ENCODE measurements at regions not wholly inside any gene's neighbourhood (a gene's known extent, or its start where the extent isn't known, plus 50 kb on each side); places are given as distances from the start of the nearest gene placed in this dataset.

- Histone ChIP-seq H3K4me3 (ENCODE audit: control extremely low read depth in 1 of 5, extremely low read depth in 1 of 5, insufficient read depth in 1 of 5, low read depth in 2 of 5, low read length in 4 of 5) (no peak overlapping the region), H4K20me1 (ENCODE audit: control insufficient read depth, insufficient read depth, low read length, poor library complexity, severe bottlenecking) (no peaks in the 10 kb centered on the region), H3K27ac (ENCODE audit: low read length in 2 of 2) (no peak overlapping the region), H3K4me2 (replicated peaks; ENCODE audit: low read depth, low read length, poor library complexity, severe bottlenecking) (no peak overlapping the region), H3K9me3 (ENCODE audit: control extremely low read depth in 1 of 3, control insufficient read depth in 2 of 3, insufficient read depth in 1 of 3, low read length in 2 of 3) (peaks cover 0 to 20% (median 6%) of the 10 kb centered on the region in 3 donors), H3K9ac (ENCODE audit: low read length) (no peak overlapping the region), H3K36me3 (replicated peaks in 1 of 2; ENCODE audit: control extremely low read depth in 1 of 2, control insufficient read depth in 1 of 2, extremely low read depth in 1 of 2, insufficient read depth in 2 of 2, low read length in 1 of 2) (no peaks in the 10 kb centered on the region), H3K4me1 (ENCODE audit: control insufficient read depth in 2 of 2, insufficient read depth in 2 of 2, low read length in 2 of 2) (no peaks in the 10 kb centered on the region), H3K79me2 (ENCODE audit: control insufficient read depth, insufficient read depth, low read length) (no peaks in the 10 kb centered on the region), H3K27me3 (replicated peaks in 1 of 4; ENCODE audit: control extremely low read depth in 1 of 4, control insufficient read depth in 3 of 4, insufficient read depth in 4 of 4, low read length in 3 of 4) (peaks cover 0 to 4% (median 0%) of the 10 kb centered on the region in 4 experiments), H2AFZ (ENCODE audit: insufficient read depth, low read depth, low read length, poor library complexity, severe bottlenecking) (no peak overlapping the region)
- no peak for ATAC-seq (ENCODE audit: low read depth)
- H3K4me3 Mint-ChIP-seq: no peak overlapping the region
- no peak for TF ChIP-seq EZH2 (IDR thresholded peaks at IDR 0.05; ENCODE audit: borderline replicate concordance, insufficient read depth, low read depth, low read length, poor library complexity, severe bottlenecking)
- TF ChIP-seq CTCF (IDR thresholded peaks at IDR 0.05): no peak
- H3K4me1 Mint-ChIP-seq: peaks cover 2% of the 10 kb centered on the region
- no peaks in the 10 kb centered on the region for H3K27me3 Mint-ChIP-seq
- no peak for DNase-seq
- ChIA-PET CTCF (no interaction called here), POLR2A (no interaction called here)
- H3K27ac Mint-ChIP-seq: no peak overlapping the region
- intact Hi-C loops (cut with micrococcal nuclease): no loop called here
- no CpG with 5 or more reads among the region's 1 CpG for WGBS (ENCODE audit: insufficient coverage)
- H3K9me3 Mint-ChIP-seq (ENCODE audit: insufficient read depth): peaks cover 3% of the 10 kb centered on the region
Measured at GRCh38 chr5:163825661-163826060, 320.2 kb downstream of the MAT2B start.

- Mint-ChIP-seq H3K9me3 (ENCODE audit: insufficient read depth) (peaks cover under 1% of the 10 kb centered on the region), H3K4me3 (no peak overlapping the region), H3K27ac (no peak overlapping the region), H3K27me3 (no peaks in the 10 kb centered on the region), H3K4me1 (peaks cover 3% of the 10 kb centered on the region)
- no peak for DNase-seq
- Histone ChIP-seq H3K4me1 (ENCODE audit: control insufficient read depth in 2 of 2, insufficient read depth in 2 of 2, low read length in 2 of 2) (peaks cover 1 to 3% of the 10 kb centered on the region in 2 donors), H3K4me3 (ENCODE audit: control extremely low read depth in 1 of 5, extremely low read depth in 1 of 5, insufficient read depth in 1 of 5, low read depth in 2 of 5, low read length in 4 of 5) (no peak overlapping the region), H3K27me3 (replicated peaks in 1 of 4; ENCODE audit: control extremely low read depth in 1 of 4, control insufficient read depth in 3 of 4, insufficient read depth in 4 of 4, low read length in 3 of 4) (peaks cover 0 to 4% (median 0%) of the 10 kb centered on the region in 4 experiments), H3K9ac (ENCODE audit: low read length) (no peak overlapping the region), H2AFZ (ENCODE audit: insufficient read depth, low read depth, low read length, poor library complexity, severe bottlenecking) (no peak overlapping the region), H3K36me3 (replicated peaks in 1 of 2; ENCODE audit: control extremely low read depth in 1 of 2, control insufficient read depth in 1 of 2, extremely low read depth in 1 of 2, insufficient read depth in 2 of 2, low read length in 1 of 2) (no peaks in the 10 kb centered on the region), H3K4me2 (replicated peaks; ENCODE audit: low read depth, low read length, poor library complexity, severe bottlenecking) (no peak overlapping the region), H3K27ac (ENCODE audit: low read length in 2 of 2) (no peak overlapping the region), H4K20me1 (ENCODE audit: control insufficient read depth, insufficient read depth, low read length, poor library complexity, severe bottlenecking) (no peaks in the 10 kb centered on the region), H3K79me2 (ENCODE audit: control insufficient read depth, insufficient read depth, low read length) (no peaks in the 10 kb centered on the region), H3K9me3 (ENCODE audit: control extremely low read depth in 1 of 3, control insufficient read depth in 2 of 3, insufficient read depth in 1 of 3, low read length in 2 of 3) (peaks cover 0 to 20% (median 2%) of the 10 kb centered on the region in 3 donors)
- ChIA-PET CTCF (no interaction called here), POLR2A (no interaction called here)
- no CpG with 5 or more reads among the region's 3 CpGs for WGBS (ENCODE audit: insufficient coverage)
- ATAC-seq (ENCODE audit: low read depth): no peak
- intact Hi-C loops (cut with micrococcal nuclease): no loop called here
- TF ChIP-seq EZH2 (IDR thresholded peaks at IDR 0.05; ENCODE audit: borderline replicate concordance, insufficient read depth, low read depth, low read length, poor library complexity, severe bottlenecking) (no peak), CTCF (IDR thresholded peaks at IDR 0.05) (no peak)
Measured at GRCh38 chr5:163826201-163826600, 320.8 kb downstream of the MAT2B start.
